GM12891 (cell line): ENCODE measurements at regions not wholly inside any gene's neighbourhood (a gene's known extent, or its start where the extent isn't known, plus 50 kb on each side); places are given as distances from the start of the nearest gene placed in this dataset.

Experiments
- DNase-seq: peaks from one replicate; pipeline ENCODE4 v3.0.0; 2011; ENCODE audit warnings: low spot score; ENCODE audit not compliant: insufficient read length
- FAIRE-seq: peaks from 2 replicates; lab custom pipeline; 2011; peaks lifted over from hg19 to GRCh38; lab: Jason Lieb, UNC
- PAX5 ChIP-seq: IDR thresholded peaks from 2 replicates; pipeline ENCODE4 v1.6.1; 2011; ENCODE audit warnings: low read length, moderate library complexity, mild to moderate bottlenecking; ENCODE audit not compliant: insufficient read depth, severe bottlenecking
- POLR2A ChIP-seq: IDR thresholded peaks from 2 replicates; pipeline ENCODE4 v1.6.1; 2011; ENCODE audit warnings: low read depth, low read length, control low read depth
- POLR2AphosphoS5 ChIP-seq: IDR thresholded peaks from 2 replicates; pipeline ENCODE4 v1.6.1; 2011; ENCODE audit warnings: low read depth, low read length, control low read depth
- POU2F2 ChIP-seq: IDR thresholded peaks from 2 replicates; pipeline ENCODE4 v1.6.1; 2011; ENCODE audit warnings: low read depth, mild to moderate bottlenecking, control low read depth, low read length, moderate library complexity
- SPI1 ChIP-seq: IDR thresholded peaks from 2 replicates; pipeline ENCODE4 v1.6.1; 2011; ENCODE audit warnings: low read depth, low read length, control low read depth
- TAF1 ChIP-seq: IDR thresholded peaks from 2 replicates; pipeline ENCODE4 v1.6.1; 2011; ENCODE audit warnings: low read depth, low read length, control low read depth

GRCh38 chr2:215879977-215880940 lies 133.1 kb downstream of the MREG start:
- TF ChIP-seq PAX5, result no peak
- TF ChIP-seq POLR2AphosphoS5, result no peak
- TF ChIP-seq POLR2A, result no peak
- TF ChIP-seq POU2F2, result no peak
- TF ChIP-seq TAF1, result no peak
- no peak for TF ChIP-seq SPI1
- DNase-seq, result no peak
- no peak for FAIRE-seq

- no peak for DNase-seq
- TF ChIP-seq TAF1 (no peak), POLR2AphosphoS5 (no peak)
- FAIRE-seq, result no peak
Measured at GRCh38 chr2:215879331-215879730, 134.0 kb downstream of the MREG start.

GRCh38 chr2:215878476-215879063 lies 134.8 kb downstream of the MREG start:
- DNase-seq (no peak), FAIRE-seq (no peak)
- no peak for TF ChIP-seq POLR2A
- TF ChIP-seq POLR2AphosphoS5, result no peak
- no peak for TF ChIP-seq SPI1
- TF ChIP-seq TAF1, result no peak
- no peak for TF ChIP-seq PAX5
- no peak for TF ChIP-seq POU2F2

- no peak for DNase-seq
- no peak for FAIRE-seq
- TF ChIP-seq POLR2AphosphoS5 (no peak), SPI1 (no peak), TAF1 (no peak), POU2F2 (no peak), POLR2A (no peak), PAX5 (no peak)
Measured at GRCh38 chr2:215876937-215877238, 136.5 kb downstream of the MREG start.

- no peak for TF ChIP-seq POU2F2
- no peak for FAIRE-seq
- DNase-seq, result no peak
Measured at GRCh38 chr2:215876139-215876936, 137.0 kb downstream of the MREG start.

GRCh38 chr2:215874418-215874817 lies 138.9 kb downstream of the MREG start:
- DNase-seq (no peak), FAIRE-seq (no peak)
- TF ChIP-seq PAX5 (no peak), POU2F2 (no peak), POLR2A (no peak), POLR2AphosphoS5 (no peak), TAF1 (no peak), SPI1 (no peak)

GRCh38 chr2:215870986-215871385 lies 142.4 kb downstream of the MREG start:
- FAIRE-seq (no peak), DNase-seq (no peak)
- TF ChIP-seq SPI1 (no peak), PAX5 (no peak), POLR2A (no peak), TAF1 (no peak), POU2F2 (no peak)

GRCh38 chr2:215870088-215870490 lies 143.3 kb downstream of the MREG start:
- no peak for DNase-seq
- no peak for TF ChIP-seq SPI1
- TF ChIP-seq TAF1, result no peak
- TF ChIP-seq POLR2AphosphoS5, result no peak
- no peak for TF ChIP-seq POLR2A
- no peak for TF ChIP-seq POU2F2
- no peak for TF ChIP-seq PAX5
- no peak for FAIRE-seq

GRCh38 chr2:215868846-215869543 lies 144.4 kb downstream of the MREG start:
- DNase-seq (no peak), FAIRE-seq (no peak)
- TF ChIP-seq POLR2A, result no peak
- no peak for TF ChIP-seq POU2F2
- TF ChIP-seq PAX5, result no peak
- no peak for TF ChIP-seq SPI1
